ENCODE measurements at regions not wholly inside any gene's neighbourhood (a gene's known extent, or its start where the extent isn't known, plus 50 kb on each side); places are given as distances from the start of the nearest gene placed in this dataset.

- DNase-seq (ENCODE audit: low read depth): no peak
- no peak for TF ChIP-seq CTCF (IDR thresholded peaks at IDR 0.05; ENCODE audit: control insufficient read depth, extremely low read depth, insufficient read depth)
- H3K4me3 ChIP-seq (ENCODE audit: low read depth, low read length): no peak overlapping the region
Observed at GRCh38 chr1:162972773-162973172, 96.4 kb upstream of the RGS4 start.

- no peak for TF ChIP-seq CTCF (IDR thresholded peaks at IDR 0.05; ENCODE audit: control insufficient read depth, extremely low read depth, insufficient read depth)
- no peak overlapping the region for H3K4me3 ChIP-seq (ENCODE audit: low read depth, low read length)
- no peak for DNase-seq (ENCODE audit: low read depth)
Observed at GRCh38 chr1:162970021-162970420, 99.1 kb upstream of the RGS4 start.

GRCh38 chr1:162966613-162967012 is 102.5 kb upstream of the RGS4 start:
- H3K4me3 ChIP-seq (ENCODE audit: low read depth, low read length): no peak overlapping the region
- TF ChIP-seq CTCF (IDR thresholded peaks at IDR 0.05; ENCODE audit: control insufficient read depth, extremely low read depth, insufficient read depth): no peak
- no peak for DNase-seq (ENCODE audit: low read depth)

GRCh38 chr1:162964901-162965300 is 103.9 kb upstream of the CCDC190 start:
- no peak overlapping the region for H3K4me3 ChIP-seq (ENCODE audit: low read depth, low read length)
- no peak for TF ChIP-seq CTCF (IDR thresholded peaks at IDR 0.05; ENCODE audit: control insufficient read depth, extremely low read depth, insufficient read depth)
- no peak for DNase-seq (ENCODE audit: low read depth)

GRCh38 chr1:162956922-162957321 is 95.9 kb upstream of the CCDC190 start:
- H3K4me3 ChIP-seq (ENCODE audit: low read depth, low read length): no peak overlapping the region
- DNase-seq (ENCODE audit: low read depth): no peak
- no peak for TF ChIP-seq CTCF (IDR thresholded peaks at IDR 0.05; ENCODE audit: control insufficient read depth, extremely low read depth, insufficient read depth)

GRCh38 chr1:162954824-162955223 is 93.8 kb upstream of the CCDC190 start:
- DNase-seq (ENCODE audit: low read depth): no peak
- TF ChIP-seq CTCF (IDR thresholded peaks at IDR 0.05; ENCODE audit: control insufficient read depth, extremely low read depth, insufficient read depth): no peak
- no peak overlapping the region for H3K4me3 ChIP-seq (ENCODE audit: low read depth, low read length)

- DNase-seq (ENCODE audit: low read depth): no peak
- TF ChIP-seq CTCF (IDR thresholded peaks at IDR 0.05; ENCODE audit: control insufficient read depth, extremely low read depth, insufficient read depth): no peak
- no peak overlapping the region for H3K4me3 ChIP-seq (ENCODE audit: low read depth, low read length)
Observed at GRCh38 chr1:162952956-162953355, 92.0 kb upstream of the CCDC190 start.

All from LNCaP clone FGC (cell line).